Adrenal gland (tissue), 5 donors: ENCODE measurements at regions not wholly inside any gene's neighbourhood (a gene's known extent, or its start where the extent isn't known, plus 50 kb on each side); places are given as distances from the start of the nearest gene placed in this dataset.

Experiments used
- POLR2A ChIP-seq, 2 donors: fragments of 450-650 bp; IDR thresholded peaks; one replicate each; pipeline ENCODE4 v1.6.1; 2017; ENCODE audit warnings: antibody characterized with exemption in 2 of 2, mild to moderate bottlenecking in 2 of 2, moderate library complexity in 1 of 2
- TF ChIP-seq, protein P1 (sequence below), 6 experiments: fragments of 450-650 bp in 4 of 6; fragments of 200-600 bp in 2 of 6; sonication (generic) in 1 of 6; IDR thresholded peaks; 1 replicate in 5 of 6; 2 replicates in 1 of 6; pipeline versions ENCODE4 v1.5.1 to v1.8.0; 2016 to 2021; ENCODE audit warnings: antibody characterized with exemption in 6 of 6, mild to moderate bottlenecking in 2 of 6, moderate library complexity in 1 of 6
- donor health status: DM: no; HTN: no; CAD: no.

- TF ChIP-seq, protein P1, sequence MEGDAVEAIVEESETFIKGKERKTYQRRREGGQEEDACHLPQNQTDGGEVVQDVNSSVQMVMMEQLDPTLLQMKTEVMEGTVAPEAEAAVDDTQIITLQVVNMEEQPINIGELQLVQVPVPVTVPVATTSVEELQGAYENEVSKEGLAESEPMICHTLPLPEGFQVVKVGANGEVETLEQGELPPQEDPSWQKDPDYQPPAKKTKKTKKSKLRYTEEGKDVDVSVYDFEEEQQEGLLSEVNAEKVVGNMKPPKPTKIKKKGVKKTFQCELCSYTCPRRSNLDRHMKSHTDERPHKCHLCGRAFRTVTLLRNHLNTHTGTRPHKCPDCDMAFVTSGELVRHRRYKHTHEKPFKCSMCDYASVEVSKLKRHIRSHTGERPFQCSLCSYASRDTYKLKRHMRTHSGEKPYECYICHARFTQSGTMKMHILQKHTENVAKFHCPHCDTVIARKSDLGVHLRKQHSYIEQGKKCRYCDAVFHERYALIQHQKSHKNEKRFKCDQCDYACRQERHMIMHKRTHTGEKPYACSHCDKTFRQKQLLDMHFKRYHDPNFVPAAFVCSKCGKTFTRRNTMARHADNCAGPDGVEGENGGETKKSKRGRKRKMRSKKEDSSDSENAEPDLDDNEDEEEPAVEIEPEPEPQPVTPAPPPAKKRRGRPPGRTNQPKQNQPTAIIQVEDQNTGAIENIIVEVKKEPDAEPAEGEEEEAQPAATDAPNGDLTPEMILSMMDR (IDR thresholded peaks at IDR 0.05) = no peak
- no peak for TF ChIP-seq POLR2A (IDR thresholded peaks at IDR 0.05)
These were observed 128.1 kb upstream of the VWC2 start for GRCh38 chr7:49645296-49645695.
